ENCODE measurements at regions not wholly inside any gene's neighbourhood (a gene's known extent, or its start where the extent isn't known, plus 50 kb on each side); places are given as distances from the start of the nearest gene placed in this dataset.
A peak's percentile ranks its signal among the peaks of the same experiment; 100 is the strongest.

DNA sequence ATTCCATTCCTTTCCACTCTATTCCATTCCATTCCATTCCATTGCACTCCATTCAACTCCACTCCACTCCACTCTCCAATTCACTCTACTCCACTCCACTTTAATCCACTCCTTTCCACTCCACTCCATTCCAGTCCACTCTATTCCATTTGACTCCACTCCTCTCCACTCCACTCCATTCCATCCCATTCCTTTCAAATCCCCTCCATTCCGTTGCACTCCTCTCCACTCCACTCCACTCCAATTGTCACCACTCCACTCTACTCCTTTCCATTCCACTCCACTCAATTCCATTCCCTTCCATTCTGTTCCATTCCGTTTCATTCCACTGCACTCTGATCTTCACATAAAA, 2563.7 kb upstream of the TPTE start:
- no peaks in the 10 kb centered on the region for H3K27me3 ChIP-seq
- FAIRE-seq = no peak
- H3K36me3 ChIP-seq = no peaks in the 10 kb centered on the region
- TF ChIP-seq, protein P1, sequence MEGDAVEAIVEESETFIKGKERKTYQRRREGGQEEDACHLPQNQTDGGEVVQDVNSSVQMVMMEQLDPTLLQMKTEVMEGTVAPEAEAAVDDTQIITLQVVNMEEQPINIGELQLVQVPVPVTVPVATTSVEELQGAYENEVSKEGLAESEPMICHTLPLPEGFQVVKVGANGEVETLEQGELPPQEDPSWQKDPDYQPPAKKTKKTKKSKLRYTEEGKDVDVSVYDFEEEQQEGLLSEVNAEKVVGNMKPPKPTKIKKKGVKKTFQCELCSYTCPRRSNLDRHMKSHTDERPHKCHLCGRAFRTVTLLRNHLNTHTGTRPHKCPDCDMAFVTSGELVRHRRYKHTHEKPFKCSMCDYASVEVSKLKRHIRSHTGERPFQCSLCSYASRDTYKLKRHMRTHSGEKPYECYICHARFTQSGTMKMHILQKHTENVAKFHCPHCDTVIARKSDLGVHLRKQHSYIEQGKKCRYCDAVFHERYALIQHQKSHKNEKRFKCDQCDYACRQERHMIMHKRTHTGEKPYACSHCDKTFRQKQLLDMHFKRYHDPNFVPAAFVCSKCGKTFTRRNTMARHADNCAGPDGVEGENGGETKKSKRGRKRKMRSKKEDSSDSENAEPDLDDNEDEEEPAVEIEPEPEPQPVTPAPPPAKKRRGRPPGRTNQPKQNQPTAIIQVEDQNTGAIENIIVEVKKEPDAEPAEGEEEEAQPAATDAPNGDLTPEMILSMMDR (IDR thresholded peaks at IDR 0.05) = no peak
- no peak for DNase-seq
- H3K4me1 ChIP-seq = no peaks in the 10 kb centered on the region
- peaks cover 0 to 10% (median under 1%) of the 10 kb centered on the region in 4 donors for H3K9me3 ChIP-seq
- peak in 1 of 4 donors; percentile 21 for ATAC-seq
- intact Hi-C loops (cut with DNase I) = no loop called here
- H3K27ac ChIP-seq = no peak overlapping the region
- 12 to 15% methylated on average over 2 of the region's 2 CpGs for WGBS, 2 donors
- H3K4me3 ChIP-seq = no peak overlapping the region

All from pancreas (tissue), 10 donors.